GM21529 (cell line): ENCODE measurements at regions not wholly inside any gene's neighbourhood (a gene's known extent, or its start where the extent isn't known, plus 50 kb on each side); places are given as distances from the start of the nearest gene placed in this dataset.

Experiments used
- ATAC-seq: cut with Tn5 transposase; IDR thresholded peaks from one replicate; pipeline ENCODE4 v1.9.1; 2021; ENCODE audit not compliant: unreplicated experiment

GRCh38 chr4:123867910-123868587 lies 471.5 kb downstream of the SPRY1 start:
- ATAC-seq, result no peak

GRCh38 chr4:123869286-123870215 lies 473.0 kb downstream of the SPRY1 start:
- no peak for ATAC-seq

- no peak for ATAC-seq
Measured at GRCh38 chr4:123870216-123870876, 473.8 kb downstream of the SPRY1 start.

GRCh38 chr4:123871341-123871740 lies 474.7 kb downstream of the SPRY1 start:
- no peak for ATAC-seq

GRCh38 chr4:123874063-123874462 lies 477.5 kb downstream of the SPRY1 start:
- no peak for ATAC-seq

GRCh38 chr4:123876143-123876542 lies 479.5 kb downstream of the SPRY1 start:
- ATAC-seq, result no peak

GRCh38 chr4:123876671-123877101 lies 480.1 kb downstream of the SPRY1 start:
- ATAC-seq, result no peak

GRCh38 chr4:123877551-123877950 lies 481.0 kb downstream of the SPRY1 start:
- no peak for ATAC-seq

- ATAC-seq, result no peak
Measured at GRCh38 chr4:123878976-123879375, 482.4 kb downstream of the SPRY1 start.

- no peak for ATAC-seq
Measured at GRCh38 chr4:123880631-123881030, 484.0 kb downstream of the SPRY1 start.

- no peak for ATAC-seq
Measured at GRCh38 chr4:123884922-123885321, 488.3 kb downstream of the SPRY1 start.

GRCh38 chr4:123889507-123889906 lies 492.9 kb downstream of the SPRY1 start:
- no peak for ATAC-seq

GRCh38 chr4:123890889-123891288 lies 494.3 kb downstream of the SPRY1 start:
- ATAC-seq, result no peak

GRCh38 chr4:123891881-123892280 lies 495.3 kb downstream of the SPRY1 start:
- no peak for ATAC-seq

GRCh38 chr4:123892368-123892976 lies 495.9 kb downstream of the SPRY1 start:
- no peak for ATAC-seq

- ATAC-seq, result no peak
Measured at GRCh38 chr4:123893011-123893981, 496.7 kb downstream of the SPRY1 start.

GRCh38 chr4:123896446-123897071 lies 500.0 kb downstream of the SPRY1 start:
- ATAC-seq, result no peak

GRCh38 chr4:123898946-123899666 lies 502.5 kb downstream of the SPRY1 start:
- ATAC-seq, result no peak

GRCh38 chr4:123904882-123905281 lies 508.3 kb downstream of the SPRY1 start:
- no peak for ATAC-seq
